HG02970 (cell line): ENCODE measurements at regions not wholly inside any gene's neighbourhood (a gene's known extent, or its start where the extent isn't known, plus 50 kb on each side); places are given as distances from the start of the nearest gene placed in this dataset.
"Not testable (repeated sequence)": the region's sequence is repeated elsewhere in the genome, so short reads cannot be mapped to it uniquely, and the experiment has no call there.

ENCODE experiments used
- ATAC-seq: cut with Tn5 transposase; IDR thresholded peaks from one replicate; pipeline ENCODE4 v1.9.1; 2021; ENCODE audit warnings: mild to moderate bottlenecking, moderate library complexity, moderate number of reproducible peaks; ENCODE audit not compliant: unreplicated experiment, low FRiP score

GRCh38 chr6:14573267-14573666, 455.7 kb downstream of the CD83 start:
- no peak for ATAC-seq

DNA sequence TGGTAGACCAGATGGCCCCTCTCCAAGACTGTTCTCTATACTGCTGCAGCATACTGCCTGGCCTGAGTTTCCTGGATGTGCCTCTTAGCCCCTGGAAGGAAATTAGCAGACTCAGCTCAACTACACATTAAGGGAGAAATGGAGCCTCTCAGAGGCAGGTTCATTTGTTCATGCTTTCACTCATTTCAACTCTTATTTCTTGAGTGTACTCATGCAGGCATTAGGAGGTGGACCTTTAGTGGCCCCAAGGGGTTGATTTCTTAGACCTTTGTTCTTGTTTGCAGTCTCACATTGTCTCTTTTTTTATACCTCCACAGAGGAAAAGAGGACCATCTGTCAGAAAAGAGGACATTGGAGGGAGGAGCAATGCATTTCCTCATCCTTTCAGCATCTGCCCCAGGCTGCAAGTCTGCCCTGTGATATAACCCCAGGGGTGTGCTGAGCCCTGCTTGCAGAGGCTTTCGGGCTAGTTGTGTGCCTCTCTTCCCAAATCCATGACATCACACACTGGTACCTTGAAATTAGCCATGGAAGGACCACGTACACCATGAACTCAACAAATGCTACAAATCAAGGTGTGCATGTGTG, 456.2 kb downstream of the CD83 start:
- no peak for ATAC-seq

DNA sequence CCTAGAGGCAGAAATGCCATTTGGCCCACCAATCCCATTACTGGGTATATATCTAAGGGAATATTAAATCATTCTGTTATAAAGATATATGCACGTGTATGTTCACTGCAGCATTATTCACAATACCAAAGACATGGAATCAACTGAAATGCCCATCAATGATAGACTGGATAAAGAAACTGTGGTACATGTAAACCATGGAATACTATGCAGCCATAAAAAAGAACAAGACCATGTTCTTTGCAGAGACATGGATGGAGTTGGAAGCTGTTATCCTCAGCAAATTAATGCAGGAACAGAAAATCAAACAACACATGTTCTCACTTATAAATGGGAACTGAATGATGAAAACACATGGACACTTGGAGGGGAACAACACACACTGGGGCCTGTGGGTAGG, 458.4 kb downstream of the CD83 start:
- no peak for ATAC-seq

- no peak for ATAC-seq
Measured at GRCh38 chr6:14578994-14579393, 461.4 kb downstream of the CD83 start.

DNA sequence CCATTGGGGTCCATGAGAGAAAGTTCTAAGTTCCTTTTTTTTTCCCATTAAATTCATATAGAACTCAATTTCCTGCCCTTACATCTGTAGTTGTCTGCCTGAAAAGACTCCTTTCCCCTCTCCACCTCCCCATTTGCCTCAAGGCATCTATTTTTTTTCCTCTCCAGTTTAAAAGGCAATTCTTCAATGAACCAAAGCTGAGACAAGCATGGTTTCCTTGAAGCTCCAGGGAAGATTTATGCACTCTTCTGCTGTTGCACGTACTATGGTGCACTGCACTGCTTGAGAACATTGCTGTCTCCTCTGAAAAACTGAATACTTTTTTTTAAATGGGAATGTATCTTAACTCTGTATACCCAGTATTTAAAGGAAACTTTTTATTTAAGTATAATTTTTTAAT, 465.2 kb downstream of the CD83 start:
- no peak for ATAC-seq

DNA sequence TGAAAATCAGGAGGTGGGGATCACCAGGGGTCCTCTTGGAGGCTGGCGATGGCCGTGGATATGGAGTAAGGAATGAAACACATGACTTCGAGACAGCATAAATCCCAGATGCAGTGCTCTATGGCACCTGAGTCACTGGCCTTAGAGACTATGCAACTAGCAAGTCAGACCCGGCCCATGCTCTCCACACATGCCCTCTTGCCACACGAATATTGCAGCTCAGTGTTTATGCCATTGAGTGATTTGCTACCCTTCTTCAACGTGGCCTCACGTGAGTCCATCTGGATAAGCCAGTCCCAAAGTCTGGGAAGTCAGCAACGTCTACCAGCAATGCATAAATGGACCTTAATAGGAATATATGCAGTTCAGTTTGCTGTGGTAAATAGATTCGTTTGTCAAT, 466.3 kb downstream of the CD83 start:
- ATAC-seq, result no peak

GRCh38 chr6:14584450-14584849, 466.9 kb downstream of the CD83 start:
- no peak for ATAC-seq

DNA sequence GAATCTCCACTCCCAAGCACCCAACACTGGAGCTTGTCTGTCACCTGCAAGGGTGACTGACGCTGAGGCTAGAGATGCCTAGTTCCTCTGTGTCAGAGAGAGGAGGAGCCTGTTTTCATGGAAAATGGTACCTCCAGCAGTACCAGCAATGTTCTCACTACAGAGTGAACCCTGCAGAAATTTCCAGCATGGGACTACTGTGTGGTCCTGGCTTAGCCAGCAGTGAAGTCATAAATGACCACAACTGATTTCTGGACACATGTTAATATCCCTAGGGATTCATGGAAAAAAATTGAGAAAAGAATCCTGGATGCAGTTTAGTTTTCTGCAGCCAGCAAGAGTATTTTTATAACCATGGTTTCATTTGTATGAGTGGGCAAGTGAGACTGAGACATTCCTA, 468.1 kb downstream of the CD83 start:
- ATAC-seq, result no peak

- no peak for ATAC-seq
Measured at GRCh38 chr6:14589175-14589574, 471.6 kb downstream of the CD83 start.

GRCh38 chr6:14590586-14590985, 473.0 kb downstream of the CD83 start:
- no peak for ATAC-seq

- no peak for ATAC-seq
Measured at GRCh38 chr6:14591998-14592397, 474.4 kb downstream of the CD83 start.

DNA sequence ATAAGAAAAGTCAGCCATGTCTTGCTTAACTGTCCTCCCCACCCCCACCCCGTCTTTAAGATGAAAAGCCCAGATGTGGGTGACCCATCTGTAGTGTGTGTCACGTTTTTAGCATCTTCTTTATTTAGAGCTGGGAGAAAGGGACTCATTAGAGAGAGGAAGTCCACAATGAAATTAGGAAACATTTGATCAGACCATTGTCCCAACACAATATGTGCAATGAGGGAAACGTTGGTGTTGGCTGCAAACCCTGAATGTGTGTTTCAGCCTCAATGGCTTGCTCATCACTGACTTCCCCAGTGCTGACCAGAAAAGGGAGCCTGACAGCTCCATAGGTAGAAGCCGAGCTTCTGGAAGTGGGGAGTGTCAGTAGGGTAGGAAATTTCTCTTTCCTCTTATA, 475.7 kb downstream of the CD83 start:
- ATAC-seq, result no peak

- no peak for ATAC-seq
Measured at GRCh38 chr6:14595751-14596150, 478.2 kb downstream of the CD83 start.

DNA sequence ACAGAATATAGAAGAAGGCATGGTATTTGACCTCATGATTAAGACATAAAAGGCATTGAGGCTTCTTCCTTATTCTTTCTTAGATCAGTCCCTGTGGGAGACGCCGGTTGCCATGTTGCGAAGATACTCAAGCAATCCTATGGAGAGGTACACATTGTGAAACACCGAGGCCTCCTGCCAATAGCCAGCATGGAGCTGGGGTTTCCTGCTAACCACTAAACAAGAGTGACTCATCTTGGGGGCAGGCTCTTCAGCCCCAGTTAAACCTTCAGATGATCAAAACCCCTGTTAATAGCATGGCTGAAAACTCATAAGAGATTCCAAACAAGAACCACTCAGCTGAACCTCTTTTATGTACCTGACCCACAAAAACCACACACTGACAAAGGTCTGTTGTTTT, 478.8 kb downstream of the CD83 start:
- ATAC-seq, result no peak

GRCh38 chr6:14597090-14597489, 479.5 kb downstream of the CD83 start:
- ATAC-seq, result no peak

DNA sequence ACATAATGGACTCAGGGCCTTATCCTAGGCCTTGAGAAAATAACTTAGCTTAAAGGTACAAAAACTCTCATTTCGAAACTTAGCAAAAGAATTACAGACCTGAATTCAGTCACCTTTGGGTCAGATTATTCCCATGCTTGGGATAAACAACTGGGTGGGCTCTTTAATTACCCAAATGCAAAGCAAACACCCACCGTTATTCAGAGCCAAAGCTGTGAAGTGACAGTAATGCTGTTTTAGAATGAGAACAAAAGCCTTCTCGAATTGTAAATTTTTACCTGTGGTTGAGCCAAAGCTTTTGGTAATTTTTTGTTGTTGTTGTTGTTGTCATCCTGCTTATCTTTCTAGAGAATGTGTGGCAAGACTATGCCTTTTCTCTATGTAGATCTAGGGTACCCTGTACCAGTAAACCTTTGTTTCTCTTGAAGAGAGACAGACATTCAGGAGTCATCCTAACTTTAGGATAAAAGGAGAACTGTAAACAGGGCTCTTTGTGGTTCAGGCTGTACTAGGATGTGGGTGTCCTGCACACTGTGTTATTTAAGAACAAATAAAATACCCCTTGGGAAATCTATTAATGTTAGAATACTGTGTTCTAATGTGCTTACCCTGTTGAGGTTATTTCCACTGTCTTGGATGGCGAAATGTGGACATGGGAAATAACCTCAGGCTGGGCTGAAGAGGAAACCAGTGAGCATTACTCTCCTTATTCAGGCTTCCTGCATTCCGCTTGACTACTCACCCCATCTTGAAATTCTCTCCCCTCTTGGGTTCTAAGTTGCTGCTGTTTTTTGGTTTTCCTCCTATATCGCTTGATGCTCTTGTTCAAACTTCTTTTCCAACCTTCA, 480.7 kb downstream of the CD83 start:
- no peak for ATAC-seq

DNA sequence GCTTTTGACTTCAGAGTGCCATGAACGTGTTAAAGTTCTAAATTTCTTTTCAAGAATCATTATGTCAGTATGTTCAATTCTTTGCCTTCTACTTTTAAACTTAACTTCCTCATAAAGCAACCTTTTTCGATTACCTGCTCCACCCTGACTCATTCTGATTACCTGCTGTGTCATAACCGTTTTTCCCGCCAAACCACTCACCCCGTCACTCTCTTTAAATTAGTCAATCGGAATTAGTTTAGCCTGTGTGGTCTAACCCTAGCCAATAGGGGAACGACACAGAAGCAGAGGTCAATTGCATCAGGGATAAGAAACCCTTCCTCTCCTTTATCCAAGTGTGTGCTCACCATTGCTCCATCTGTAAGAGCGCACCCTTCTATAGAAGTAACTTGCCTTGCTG, 482.7 kb downstream of the CD83 start:
- ATAC-seq, result not testable (repeated sequence)

DNA sequence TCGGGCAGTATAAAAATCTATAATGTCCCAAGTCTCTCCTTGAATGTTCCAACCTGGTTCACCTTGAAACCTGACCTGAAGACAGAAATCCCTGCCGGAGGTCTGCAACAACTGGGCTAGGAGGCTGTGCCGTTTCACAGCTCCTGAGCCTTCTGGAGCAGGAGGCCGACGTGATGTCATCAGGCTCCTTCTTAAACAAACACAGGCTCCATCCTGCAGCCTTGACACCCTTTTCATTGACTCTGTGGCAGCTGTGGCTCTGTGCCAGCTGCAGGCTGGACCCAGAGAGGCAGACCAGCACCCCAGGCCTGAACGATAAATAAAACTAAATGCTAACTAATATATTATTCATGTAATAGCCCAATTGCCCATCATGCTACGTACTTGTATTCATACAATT, 483.9 kb downstream of the CD83 start:
- ATAC-seq, result no peak

DNA sequence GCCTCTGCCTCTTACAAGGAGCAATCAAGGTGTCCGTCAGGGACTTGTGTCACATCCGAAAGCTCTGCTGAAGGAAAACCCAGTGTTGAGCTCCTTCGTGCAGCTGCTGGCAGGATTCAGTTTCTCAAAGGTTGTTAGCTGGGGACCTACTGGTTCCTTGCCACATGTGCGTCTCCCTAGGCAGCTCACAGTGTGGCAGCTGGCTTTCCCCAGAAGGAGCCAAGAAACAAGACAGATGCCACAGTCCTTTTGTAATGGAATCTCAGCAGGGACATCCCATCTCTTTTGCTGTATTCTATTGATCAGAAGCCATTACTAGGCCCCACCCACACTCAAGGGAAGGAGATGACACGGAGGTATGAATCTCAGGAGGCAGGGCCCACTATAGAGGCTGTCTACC, 488.8 kb downstream of the CD83 start:
- ATAC-seq, result no peak

DNA sequence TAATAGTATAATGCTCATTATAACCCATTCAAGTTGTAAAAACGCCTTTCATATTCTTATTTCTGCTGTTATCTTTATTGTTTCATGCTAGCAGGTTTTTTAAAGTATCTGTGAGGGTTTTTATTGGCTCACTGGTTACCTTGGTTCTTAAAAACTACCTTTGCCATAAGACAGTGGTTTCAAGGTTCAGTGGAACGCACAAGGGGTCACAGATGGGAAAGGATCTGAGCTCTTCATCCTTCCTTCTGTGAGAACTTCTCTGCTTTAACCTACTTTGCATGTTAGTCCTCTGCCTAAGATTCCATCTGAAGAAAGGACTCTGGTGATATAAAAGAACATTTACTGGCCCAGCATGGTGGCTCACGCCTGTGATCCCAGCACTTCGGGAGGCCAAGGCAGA, 492.6 kb downstream of the CD83 start:
- no peak for ATAC-seq

- no peak for ATAC-seq
Measured at GRCh38 chr6:14612016-14612980, 494.7 kb downstream of the CD83 start.
